ENCODE measurements at regions not wholly inside any gene's neighbourhood (a gene's known extent, or its start where the extent isn't known, plus 50 kb on each side); places are given as distances from the start of the nearest gene placed in this dataset.

DNA sequence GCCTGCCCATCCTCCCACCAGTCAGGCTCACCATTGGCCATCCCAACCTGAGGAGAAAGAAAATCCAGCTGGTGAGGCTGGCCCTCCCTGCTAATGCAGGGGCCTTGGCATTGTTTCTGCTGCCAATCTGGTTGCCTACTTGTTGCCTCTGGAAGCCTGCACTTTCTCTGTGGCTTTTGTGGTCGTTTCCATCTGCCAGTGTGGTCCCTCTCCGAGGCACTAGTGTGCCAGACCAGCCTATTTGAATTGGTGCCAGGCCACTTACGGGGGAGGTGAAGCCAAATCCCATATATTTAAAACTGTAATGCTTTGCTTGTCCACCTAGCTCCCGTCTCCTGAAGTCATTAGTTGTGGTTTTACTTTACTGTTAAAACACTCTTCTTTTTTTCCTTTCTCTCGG, 213.4 kb upstream of the ADAMTSL1 start:
- POLR2A ChIA-PET: no interaction called here
- H3K36me3 ChIP-seq (ENCODE audit: control insufficient read depth in 4 of 4, insufficient read depth in 4 of 4, low read length in 3 of 4): no peaks in the 10 kb centered on the region
- no peaks in the 10 kb centered on the region for H3K4me1 ChIP-seq (ENCODE audit: control extremely low read depth in 1 of 4, control insufficient read depth in 4 of 4, insufficient read depth in 4 of 4, low read length in 3 of 4)
- H3K27ac ChIP-seq (ENCODE audit: insufficient read depth in 1 of 2, low read depth in 1 of 2, low read length in 2 of 2, poor library complexity in 1 of 2, severe bottlenecking in 2 of 2): no peak overlapping the region
- H3K9me3 ChIP-seq (ENCODE audit: control extremely low read depth in 1 of 5, control insufficient read depth in 4 of 5, insufficient read depth in 2 of 5, low read depth in 1 of 5, low read length in 4 of 5): no peaks in the 10 kb centered on the region
- H3K4me3 ChIP-seq (ENCODE audit: control insufficient read depth in 1 of 7, extremely low read depth in 1 of 7, insufficient read depth in 4 of 7, low read depth in 2 of 7, low read length in 6 of 7): no peak overlapping the region
- peaks cover 2 to 85% (median 32%) of the 10 kb centered on the region in 5 experiments for H3K27me3 ChIP-seq (replicated peaks in 2 of 5; ENCODE audit: control insufficient read depth in 4 of 5, insufficient read depth in 5 of 5, low read length in 4 of 5)
- CTCF ChIA-PET: interaction anchor here (1.6 kb wide), 1 partner anchor 768 kb away, joined by 5 read pairs; no protein-coding TSS in a partner anchor
- peak; percentile 35 to 74 (median 73) for DNase-seq
- 0% methylated on average over 2 of the region's 5 CpGs for WGBS (ENCODE audit: insufficient coverage)

DNA sequence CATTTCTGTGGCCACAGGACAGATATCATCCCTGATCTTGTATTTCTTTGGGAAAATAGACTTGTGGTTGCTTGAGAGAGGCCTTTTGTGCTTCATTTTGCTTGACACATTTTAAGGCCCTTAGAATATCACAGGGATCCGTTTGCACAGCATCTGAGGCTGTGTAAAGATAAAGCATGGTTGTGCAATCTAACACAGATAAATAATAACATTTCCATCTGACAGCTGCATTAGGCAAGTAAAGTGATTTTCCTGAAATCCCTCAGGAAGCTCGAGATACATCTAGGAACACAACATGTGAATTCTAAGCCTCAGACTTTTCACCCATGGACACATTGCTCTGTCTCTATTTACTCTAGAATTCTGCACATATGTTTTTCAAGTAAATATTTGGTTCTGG, 212.8 kb upstream of the ADAMTSL1 start:
- H3K4me3 ChIP-seq (ENCODE audit: control insufficient read depth in 1 of 7, extremely low read depth in 1 of 7, insufficient read depth in 4 of 7, low read depth in 2 of 7, low read length in 6 of 7): no peak overlapping the region
- no peak overlapping the region for H3K27ac ChIP-seq (ENCODE audit: insufficient read depth in 1 of 2, low read depth in 1 of 2, low read length in 2 of 2, poor library complexity in 1 of 2, severe bottlenecking in 2 of 2)
- no peaks in the 10 kb centered on the region for H3K4me1 ChIP-seq (ENCODE audit: control extremely low read depth in 1 of 4, control insufficient read depth in 4 of 4, insufficient read depth in 4 of 4, low read length in 3 of 4)
- no CpG with 5 or more reads among the region's 2 CpGs for WGBS (ENCODE audit: insufficient coverage)
- no peaks in the 10 kb centered on the region for H3K9me3 ChIP-seq (ENCODE audit: control extremely low read depth in 1 of 5, control insufficient read depth in 4 of 5, insufficient read depth in 2 of 5, low read depth in 1 of 5, low read length in 4 of 5)
- ChIA-PET CTCF (no interaction called here), POLR2A (no interaction called here)
- peaks cover 2 to 82% (median 30%) of the 10 kb centered on the region in 5 experiments for H3K27me3 ChIP-seq (replicated peaks in 2 of 5; ENCODE audit: control insufficient read depth in 4 of 5, insufficient read depth in 5 of 5, low read length in 4 of 5)
- no peak for DNase-seq
- H3K36me3 ChIP-seq (ENCODE audit: control insufficient read depth in 4 of 4, insufficient read depth in 4 of 4, low read length in 3 of 4): no peaks in the 10 kb centered on the region

DNA sequence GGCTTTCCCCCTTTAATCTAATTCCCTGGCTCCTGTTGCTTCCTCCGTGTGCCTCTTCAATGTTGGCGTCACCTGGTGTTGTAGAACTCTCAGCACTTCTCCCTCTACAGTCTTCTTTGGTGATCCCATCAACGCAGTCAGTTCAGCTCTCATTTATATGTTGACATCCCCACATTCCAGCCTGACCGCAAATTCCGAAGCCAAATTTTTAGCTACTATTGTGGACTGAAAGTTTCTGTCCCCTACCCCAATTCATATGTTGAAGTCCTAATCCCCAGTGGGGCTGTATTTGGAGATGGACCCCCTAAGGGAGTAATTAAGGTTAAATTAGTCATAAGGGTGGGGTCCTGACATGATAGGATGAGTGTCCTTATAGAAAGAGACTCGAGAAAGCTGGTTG, 210.6 kb upstream of the ADAMTSL1 start:
- no peak overlapping the region for H3K27ac ChIP-seq (ENCODE audit: insufficient read depth in 1 of 2, low read depth in 1 of 2, low read length in 2 of 2, poor library complexity in 1 of 2, severe bottlenecking in 2 of 2)
- no peaks in the 10 kb centered on the region for H3K9me3 ChIP-seq (ENCODE audit: control extremely low read depth in 1 of 5, control insufficient read depth in 4 of 5, insufficient read depth in 2 of 5, low read depth in 1 of 5, low read length in 4 of 5)
- WGBS (ENCODE audit: insufficient coverage): 91% methylated on average over 4 of the region's 6 CpGs
- no peak overlapping the region for H3K4me3 ChIP-seq (ENCODE audit: control insufficient read depth in 1 of 7, extremely low read depth in 1 of 7, insufficient read depth in 4 of 7, low read depth in 2 of 7, low read length in 6 of 7)
- H3K36me3 ChIP-seq (ENCODE audit: control insufficient read depth in 4 of 4, insufficient read depth in 4 of 4, low read length in 3 of 4): no peaks in the 10 kb centered on the region
- CTCF ChIA-PET: no interaction called here
- no peaks in the 10 kb centered on the region for H3K4me1 ChIP-seq (ENCODE audit: control extremely low read depth in 1 of 4, control insufficient read depth in 4 of 4, insufficient read depth in 4 of 4, low read length in 3 of 4)
- H3K27me3 ChIP-seq (replicated peaks in 2 of 5; ENCODE audit: control insufficient read depth in 4 of 5, insufficient read depth in 5 of 5, low read length in 4 of 5): peaks cover 0 to 74% (median 36%) of the 10 kb centered on the region in 5 experiments
- POLR2A ChIA-PET: no interaction called here
- DNase-seq: no peak

DNA sequence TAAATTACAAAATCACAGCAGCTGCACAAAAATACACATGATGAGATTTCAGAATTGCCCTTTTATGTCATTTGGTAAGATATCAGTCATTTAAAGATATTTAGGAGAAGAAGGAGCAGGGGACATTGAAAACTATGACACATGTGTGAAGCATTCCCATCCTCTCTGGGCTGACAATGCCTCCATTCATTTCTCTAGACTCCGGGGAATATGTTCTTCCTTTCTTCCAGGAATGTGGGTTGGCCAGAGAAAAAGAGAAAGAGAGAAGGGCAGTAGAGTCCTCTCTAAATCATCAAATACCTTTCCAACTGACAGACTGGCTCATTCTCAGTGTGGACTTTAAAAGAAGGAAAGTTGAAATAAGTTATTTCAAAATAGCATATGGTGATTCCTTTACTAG, 205.6 kb upstream of the ADAMTSL1 start:
- no peak overlapping the region for H3K27ac ChIP-seq (ENCODE audit: insufficient read depth in 1 of 2, low read depth in 1 of 2, low read length in 2 of 2, poor library complexity in 1 of 2, severe bottlenecking in 2 of 2)
- H3K27me3 ChIP-seq (replicated peaks in 2 of 5; ENCODE audit: control insufficient read depth in 4 of 5, insufficient read depth in 5 of 5, low read length in 4 of 5): peaks cover 0 to 46% (median 24%) of the 10 kb centered on the region in 5 experiments
- ChIA-PET POLR2A (no interaction called here), CTCF (interaction anchor here (1.1 kb wide), 1 partner anchor 13 kb away, joined by 4 read pairs; no protein-coding TSS in a partner anchor)
- 33% methylated on average over 1 of the region's 1 CpG for WGBS (ENCODE audit: insufficient coverage)
- H3K36me3 ChIP-seq (ENCODE audit: control insufficient read depth in 4 of 4, insufficient read depth in 4 of 4, low read length in 3 of 4): no peaks in the 10 kb centered on the region
- H3K9me3 ChIP-seq (ENCODE audit: control extremely low read depth in 1 of 5, control insufficient read depth in 4 of 5, insufficient read depth in 2 of 5, low read depth in 1 of 5, low read length in 4 of 5): peaks cover 0 to 17% (median 1%) of the 10 kb centered on the region in 5 experiments
- DNase-seq: no peak
- no peaks in the 10 kb centered on the region for H3K4me1 ChIP-seq (ENCODE audit: control extremely low read depth in 1 of 4, control insufficient read depth in 4 of 4, insufficient read depth in 4 of 4, low read length in 3 of 4)
- no peak overlapping the region for H3K4me3 ChIP-seq (ENCODE audit: control insufficient read depth in 1 of 7, extremely low read depth in 1 of 7, insufficient read depth in 4 of 7, low read depth in 2 of 7, low read length in 6 of 7)

DNA sequence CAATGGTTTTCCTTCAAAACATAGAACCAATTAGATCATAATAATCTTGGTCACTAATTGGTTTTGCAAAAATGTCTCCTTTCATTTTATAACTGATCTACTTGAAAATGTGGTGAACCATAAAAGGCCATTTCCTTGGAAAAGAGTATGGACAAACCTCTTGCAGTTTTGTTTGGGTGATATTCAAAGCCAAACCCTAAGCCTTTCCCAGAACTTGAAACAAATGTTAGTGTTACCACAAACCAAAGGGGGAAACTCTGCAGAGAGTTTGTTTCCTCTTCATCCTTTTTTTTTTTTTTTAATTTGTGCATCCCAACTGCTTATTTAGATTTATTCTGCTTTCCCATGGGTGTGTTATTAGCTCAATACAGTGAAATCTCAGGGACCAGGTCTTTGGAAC, 204.4 kb upstream of the ADAMTSL1 start:
- Histone ChIP-seq H3K36me3 (ENCODE audit: control insufficient read depth in 4 of 4, insufficient read depth in 4 of 4, low read length in 3 of 4) (no peaks in the 10 kb centered on the region), H3K27ac (ENCODE audit: insufficient read depth in 1 of 2, low read depth in 1 of 2, low read length in 2 of 2, poor library complexity in 1 of 2, severe bottlenecking in 2 of 2) (no peak overlapping the region), H3K27me3 (replicated peaks in 2 of 5; ENCODE audit: control insufficient read depth in 4 of 5, insufficient read depth in 5 of 5, low read length in 4 of 5) (peaks cover 0 to 39% (median 18%) of the 10 kb centered on the region in 5 experiments), H3K4me3 (ENCODE audit: control insufficient read depth in 1 of 7, extremely low read depth in 1 of 7, insufficient read depth in 4 of 7, low read depth in 2 of 7, low read length in 6 of 7) (no peak overlapping the region), H3K9me3 (ENCODE audit: control extremely low read depth in 1 of 5, control insufficient read depth in 4 of 5, insufficient read depth in 2 of 5, low read depth in 1 of 5, low read length in 4 of 5) (peaks cover 0 to 22% (median 2%) of the 10 kb centered on the region in 5 experiments), H3K4me1 (ENCODE audit: control extremely low read depth in 1 of 4, control insufficient read depth in 4 of 4, insufficient read depth in 4 of 4, low read length in 3 of 4) (no peaks in the 10 kb centered on the region)
- ChIA-PET POLR2A (no interaction called here), CTCF (interaction anchor here (1.0 kb wide), 1 partner anchor 15 kb away, joined by 3 read pairs; no protein-coding TSS in a partner anchor)
- no peak for DNase-seq

DNA sequence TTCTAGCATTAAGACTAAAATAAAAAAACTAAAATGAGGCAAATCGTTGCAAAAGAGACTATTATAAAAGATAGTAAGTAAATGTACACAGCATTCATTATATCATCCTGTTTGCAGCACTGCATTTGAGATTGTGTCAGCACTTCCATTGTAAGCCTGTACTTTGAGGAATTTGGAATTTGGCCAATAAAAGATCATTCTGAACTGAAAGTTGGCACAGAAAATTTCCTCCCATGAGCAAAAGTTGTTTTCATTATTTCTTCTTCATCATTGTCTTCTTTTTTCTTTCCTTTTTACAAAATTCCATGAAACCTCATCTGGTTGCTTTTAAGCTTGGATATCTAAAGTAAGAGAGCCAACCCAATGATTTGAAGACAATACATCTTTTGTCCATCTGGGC, 199.3 kb upstream of the ADAMTSL1 start:
- Histone ChIP-seq H3K27ac (ENCODE audit: insufficient read depth in 1 of 2, low read depth in 1 of 2, low read length in 2 of 2, poor library complexity in 1 of 2, severe bottlenecking in 2 of 2) (no peak overlapping the region), H3K4me1 (ENCODE audit: control extremely low read depth in 1 of 4, control insufficient read depth in 4 of 4, insufficient read depth in 4 of 4, low read length in 3 of 4) (no peaks in the 10 kb centered on the region), H3K36me3 (ENCODE audit: control insufficient read depth in 4 of 4, insufficient read depth in 4 of 4, low read length in 3 of 4) (no peaks in the 10 kb centered on the region), H3K27me3 (replicated peaks in 2 of 5; ENCODE audit: control insufficient read depth in 4 of 5, insufficient read depth in 5 of 5, low read length in 4 of 5) (peaks cover 0 to 10% (median 0%) of the 10 kb centered on the region in 5 experiments), H3K9me3 (ENCODE audit: control extremely low read depth in 1 of 5, control insufficient read depth in 4 of 5, insufficient read depth in 2 of 5, low read depth in 1 of 5, low read length in 4 of 5) (peaks cover 0 to 36% (median 6%) of the 10 kb centered on the region in 5 experiments), H3K4me3 (ENCODE audit: control insufficient read depth in 1 of 7, extremely low read depth in 1 of 7, insufficient read depth in 4 of 7, low read depth in 2 of 7, low read length in 6 of 7) (no peak overlapping the region)
- no CpG with 5 or more reads among the region's 1 CpG for WGBS (ENCODE audit: insufficient coverage)
- POLR2A ChIA-PET: no interaction called here
- CTCF ChIA-PET: no interaction called here
- DNase-seq: no peak

DNA sequence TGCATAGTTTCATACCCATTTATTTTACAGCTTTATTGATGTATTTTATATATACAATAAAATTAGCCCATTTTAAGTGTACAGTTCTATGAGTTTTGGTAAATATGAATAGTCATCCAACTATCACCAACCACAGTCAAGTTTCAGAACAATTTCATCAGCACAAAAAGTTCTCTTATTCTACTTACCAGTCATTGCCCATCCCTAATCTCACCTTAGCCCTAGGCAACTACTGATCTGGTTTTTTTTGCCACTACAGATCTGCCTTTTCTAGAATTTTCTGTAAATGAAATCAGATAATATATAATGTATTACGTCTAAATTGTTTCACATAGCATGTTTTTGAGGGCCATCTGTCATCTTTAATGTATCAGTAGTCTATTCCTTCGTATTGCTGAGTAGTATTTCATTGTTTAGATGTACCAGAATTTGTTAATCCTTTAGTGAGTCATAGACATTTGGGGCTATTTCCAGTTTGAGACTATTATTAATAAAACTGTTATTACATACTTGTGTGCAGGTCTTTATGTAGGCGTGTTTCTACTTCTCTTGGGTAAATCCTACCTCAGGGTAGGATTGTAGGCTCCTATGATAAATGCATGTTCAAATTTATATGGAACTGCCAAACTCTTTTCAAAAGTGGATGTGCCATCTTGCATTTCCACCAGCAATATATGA, 198.5 kb upstream of the ADAMTSL1 start:
- no CpG with 5 or more reads among the region's 3 CpGs for WGBS (ENCODE audit: insufficient coverage)
- Histone ChIP-seq H3K4me1 (ENCODE audit: control extremely low read depth in 1 of 4, control insufficient read depth in 4 of 4, insufficient read depth in 4 of 4, low read length in 3 of 4) (no peaks in the 10 kb centered on the region), H3K36me3 (ENCODE audit: control insufficient read depth in 4 of 4, insufficient read depth in 4 of 4, low read length in 3 of 4) (no peaks in the 10 kb centered on the region), H3K27ac (ENCODE audit: insufficient read depth in 1 of 2, low read depth in 1 of 2, low read length in 2 of 2, poor library complexity in 1 of 2, severe bottlenecking in 2 of 2) (no peak overlapping the region), H3K4me3 (ENCODE audit: control insufficient read depth in 1 of 7, extremely low read depth in 1 of 7, insufficient read depth in 4 of 7, low read depth in 2 of 7, low read length in 6 of 7) (no peak overlapping the region), H3K27me3 (replicated peaks in 2 of 5; ENCODE audit: control insufficient read depth in 4 of 5, insufficient read depth in 5 of 5, low read length in 4 of 5) (peaks cover 0 to 7% (median 0%) of the 10 kb centered on the region in 5 experiments), H3K9me3 (ENCODE audit: control extremely low read depth in 1 of 5, control insufficient read depth in 4 of 5, insufficient read depth in 2 of 5, low read depth in 1 of 5, low read length in 4 of 5) (peaks cover 0 to 35% (median 11%) of the 10 kb centered on the region in 5 experiments)
- CTCF ChIA-PET: no interaction called here
- POLR2A ChIA-PET: no interaction called here
- no peak for DNase-seq

All from common myeloid progenitor, CD34-positive (primary cell).